Smooth muscle cell (in vitro differentiated cells): ENCODE measurements at regions not wholly inside any gene's neighbourhood (a gene's known extent, or its start where the extent isn't known, plus 50 kb on each side); places are given as distances from the start of the nearest gene placed in this dataset.

Source experiments
- DNase-seq: peaks from one replicate; lab custom pipeline; 2025; ENCODE audit not compliant: unreplicated experiment; lab: John Stamatoyannopoulos, UW
- H2AFZ ChIP-seq: fragments of 200-600 bp; sonication (generic); 2 replicates; pipeline ENCODE4 v1.6.0; 2016; ENCODE audit warnings: antibody characterized with exemption, low read depth, mild to moderate bottlenecking
- H3F3A ChIP-seq: fragments of 200-600 bp; sonication (generic); 2 replicates; pipeline ENCODE4 v1.6.0; 2017; ENCODE audit warnings: antibody characterized with exemption, low read depth
- H3K27ac ChIP-seq: fragments of 200-600 bp; sonication (generic); 2 replicates; pipeline ENCODE4 v1.5.1; 2016; ENCODE audit warnings: low read depth, mild to moderate bottlenecking
- H3K27me3 ChIP-seq: fragments of 200-600 bp; sonication (generic); 2 replicates; pipeline ENCODE4 v1.6.1; 2016; ENCODE audit warnings: low read depth, mild to moderate bottlenecking
- H3K36me3 ChIP-seq: fragments of 200-600 bp; sonication (generic); 2 replicates; pipeline ENCODE4 v1.5.1; 2016; ENCODE audit warnings: low read depth
- H3K4me1 ChIP-seq: fragments of 200-600 bp; sonication (generic); 2 replicates; pipeline ENCODE4 v1.5.1; 2016; ENCODE audit warnings: low read depth
- H3K4me2 ChIP-seq: fragments of 200-600 bp; sonication (generic); 2 replicates; pipeline ENCODE4 v1.6.0; 2016; ENCODE audit warnings: mild to moderate bottlenecking
- H3K4me3 ChIP-seq: fragments of 200-600 bp; sonication (generic); 2 replicates; pipeline ENCODE4 v1.5.1; 2016; ENCODE audit warnings: mild to moderate bottlenecking
- H3K79me2 ChIP-seq: fragments of 200-600 bp; sonication (generic); 2 replicates; pipeline ENCODE4 v1.6.0; 2016; ENCODE audit warnings: low read depth, mild to moderate bottlenecking
- H3K9ac ChIP-seq: fragments of 200-600 bp; sonication (generic); 2 replicates; pipeline ENCODE4 v1.6.0; 2016; ENCODE audit warnings: low read depth
- H3K9me3 ChIP-seq: fragments of 200-600 bp; sonication (generic); replicated peaks from 2 replicates; pipeline ENCODE4 v1.5.1; 2016; ENCODE audit warnings: low read depth
- H4K20me1 ChIP-seq: fragments of 200-600 bp; sonication (generic); 2 replicates; pipeline ENCODE4 v1.6.0; 2016; ENCODE audit warnings: low read depth
- WGBS: methylation state at CpG from one replicate; pipeline ENCODE4 v1.1.7; 2016; ENCODE audit warnings: low lambda C conversion rate; 5-methylcytosine and 5-hydroxymethylcytosine counted together
- TF ChIP-seq, protein P1 (sequence below): fragments of 200-600 bp; sonication (generic); IDR thresholded peaks from 2 replicates; pipeline ENCODE4 v1.5.1; 2017; ENCODE audit warnings: borderline replicate concordance, mild to moderate bottlenecking, antibody characterized with exemption; ENCODE audit not compliant: insufficient read depth, poor library complexity, severe bottlenecking

DNA sequence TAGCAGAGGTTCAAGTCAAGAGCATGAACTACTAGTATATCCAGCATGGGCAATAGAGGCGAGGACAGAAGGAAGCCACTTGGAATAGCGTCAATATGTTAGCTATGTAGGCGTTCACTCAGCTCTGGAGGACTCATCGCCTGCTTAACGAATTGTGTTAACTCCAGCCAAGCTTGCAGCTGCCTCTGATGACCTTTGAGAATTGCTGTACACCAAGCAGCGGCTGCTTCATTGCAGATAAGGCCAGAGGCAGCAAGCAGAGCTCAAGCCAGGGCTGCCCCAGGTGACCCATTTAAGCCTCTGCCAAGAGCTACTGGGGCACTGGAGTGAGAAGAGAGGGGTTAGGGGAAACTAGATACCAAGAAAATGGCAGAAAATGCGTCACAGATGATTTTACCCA is 160.2 kb upstream of the IGFBP7 start:
- no peaks in the 10 kb centered on the region for H3F3A ChIP-seq
- DNase-seq, result no peak
- TF ChIP-seq, protein P1, sequence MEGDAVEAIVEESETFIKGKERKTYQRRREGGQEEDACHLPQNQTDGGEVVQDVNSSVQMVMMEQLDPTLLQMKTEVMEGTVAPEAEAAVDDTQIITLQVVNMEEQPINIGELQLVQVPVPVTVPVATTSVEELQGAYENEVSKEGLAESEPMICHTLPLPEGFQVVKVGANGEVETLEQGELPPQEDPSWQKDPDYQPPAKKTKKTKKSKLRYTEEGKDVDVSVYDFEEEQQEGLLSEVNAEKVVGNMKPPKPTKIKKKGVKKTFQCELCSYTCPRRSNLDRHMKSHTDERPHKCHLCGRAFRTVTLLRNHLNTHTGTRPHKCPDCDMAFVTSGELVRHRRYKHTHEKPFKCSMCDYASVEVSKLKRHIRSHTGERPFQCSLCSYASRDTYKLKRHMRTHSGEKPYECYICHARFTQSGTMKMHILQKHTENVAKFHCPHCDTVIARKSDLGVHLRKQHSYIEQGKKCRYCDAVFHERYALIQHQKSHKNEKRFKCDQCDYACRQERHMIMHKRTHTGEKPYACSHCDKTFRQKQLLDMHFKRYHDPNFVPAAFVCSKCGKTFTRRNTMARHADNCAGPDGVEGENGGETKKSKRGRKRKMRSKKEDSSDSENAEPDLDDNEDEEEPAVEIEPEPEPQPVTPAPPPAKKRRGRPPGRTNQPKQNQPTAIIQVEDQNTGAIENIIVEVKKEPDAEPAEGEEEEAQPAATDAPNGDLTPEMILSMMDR, result no peak
- H3K4me3 ChIP-seq, result no peak overlapping the region
- H3K27me3 ChIP-seq, result no peaks in the 10 kb centered on the region
- no peaks in the 10 kb centered on the region for H4K20me1 ChIP-seq
- H3K36me3 ChIP-seq, result no peaks in the 10 kb centered on the region
- no peak overlapping the region for H3K27ac ChIP-seq
- H3K4me2 ChIP-seq, result no peak overlapping the region
- 43% methylated on average over 7 of the region's 7 CpGs for WGBS
- no peaks in the 10 kb centered on the region for H3K79me2 ChIP-seq
- no peak overlapping the region for H2AFZ ChIP-seq
- H3K9me3 ChIP-seq, result no peaks in the 10 kb centered on the region
- no peaks in the 10 kb centered on the region for H3K4me1 ChIP-seq
- H3K9ac ChIP-seq, result no peak overlapping the region

DNA sequence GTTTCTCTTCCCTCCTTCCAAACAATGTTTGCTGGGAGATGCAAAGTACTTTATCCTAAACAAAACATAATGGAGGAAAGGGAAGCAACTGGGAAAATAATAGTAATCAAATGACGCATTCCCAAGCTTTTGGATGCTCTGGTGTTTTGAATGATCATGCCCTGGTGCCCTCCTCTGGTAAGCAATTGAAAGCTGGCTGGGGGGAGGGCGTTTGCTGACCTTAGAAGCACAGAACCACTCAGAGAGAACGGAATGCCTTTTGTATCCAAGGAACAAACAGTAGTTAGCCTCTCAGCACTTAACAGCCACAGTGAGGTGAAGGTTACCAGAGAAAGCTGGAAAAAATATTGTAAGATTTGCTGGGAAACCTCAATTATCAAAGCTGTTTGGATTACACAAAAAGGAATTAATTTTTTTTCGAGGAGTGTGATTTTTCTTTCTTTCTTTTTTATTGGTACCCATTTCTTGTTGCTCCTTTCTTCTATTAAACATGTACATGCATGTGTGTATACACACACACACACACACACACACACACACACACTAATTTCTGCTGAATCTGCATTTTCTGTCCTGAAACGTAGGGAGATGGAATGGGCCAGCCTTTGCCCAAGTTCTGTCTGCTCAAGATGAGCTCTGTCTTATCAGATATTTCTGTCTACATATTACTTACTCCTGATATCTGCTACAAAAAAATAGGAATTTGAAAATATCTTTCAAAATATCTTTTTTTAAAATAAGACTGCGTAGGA is 155.8 kb upstream of the IGFBP7 start:
- Histone ChIP-seq H3K36me3 (no peaks in the 10 kb centered on the region), H3K79me2 (no peaks in the 10 kb centered on the region), H3K9ac (no peak overlapping the region), H4K20me1 (no peaks in the 10 kb centered on the region), H3K27me3 (no peaks in the 10 kb centered on the region), H3K4me3 (no peak overlapping the region), H3F3A (no peaks in the 10 kb centered on the region), H3K9me3 (no peaks in the 10 kb centered on the region), H2AFZ (no peak overlapping the region), H3K4me1 (no peaks in the 10 kb centered on the region), H3K4me2 (no peak overlapping the region), H3K27ac (no peak overlapping the region)
- WGBS, result 62% methylated on average over 6 of the region's 6 CpGs
- TF ChIP-seq, protein P1, result no peak
- DNase-seq, result no peak

DNA sequence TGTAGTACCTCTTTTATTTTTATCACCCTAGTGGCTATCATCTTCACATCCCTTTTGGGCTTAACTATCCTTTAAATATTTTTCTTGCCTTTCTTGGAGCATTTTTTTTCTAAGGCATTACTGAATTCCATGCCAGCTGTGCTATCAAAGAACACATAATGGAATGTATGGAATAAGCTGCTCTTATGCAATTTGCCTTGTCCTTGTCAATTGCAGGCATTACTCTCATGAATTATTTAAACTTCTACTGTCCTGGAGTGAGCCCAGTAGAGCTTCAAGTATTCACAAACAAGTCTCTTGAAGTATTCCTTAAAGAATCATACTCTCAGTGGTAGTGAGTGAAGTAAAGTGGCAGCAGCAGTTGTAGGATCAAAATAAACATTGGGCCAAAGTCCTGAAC is 144.6 kb upstream of the IGFBP7 start:
- no peak overlapping the region for H2AFZ ChIP-seq
- H3K9ac ChIP-seq, result no peak overlapping the region
- no peaks in the 10 kb centered on the region for H3K9me3 ChIP-seq
- no peaks in the 10 kb centered on the region for H3K36me3 ChIP-seq
- DNase-seq, result no peak
- no peak overlapping the region for H3K4me3 ChIP-seq
- H3K4me2 ChIP-seq, result no peak overlapping the region
- no peaks in the 10 kb centered on the region for H3K4me1 ChIP-seq
- no peaks in the 10 kb centered on the region for H4K20me1 ChIP-seq
- no peak overlapping the region for H3K27ac ChIP-seq
- no peaks in the 10 kb centered on the region for H3K79me2 ChIP-seq
- TF ChIP-seq, protein P1, result no peak
- no peaks in the 10 kb centered on the region for H3K27me3 ChIP-seq
- no peaks in the 10 kb centered on the region for H3F3A ChIP-seq

DNA sequence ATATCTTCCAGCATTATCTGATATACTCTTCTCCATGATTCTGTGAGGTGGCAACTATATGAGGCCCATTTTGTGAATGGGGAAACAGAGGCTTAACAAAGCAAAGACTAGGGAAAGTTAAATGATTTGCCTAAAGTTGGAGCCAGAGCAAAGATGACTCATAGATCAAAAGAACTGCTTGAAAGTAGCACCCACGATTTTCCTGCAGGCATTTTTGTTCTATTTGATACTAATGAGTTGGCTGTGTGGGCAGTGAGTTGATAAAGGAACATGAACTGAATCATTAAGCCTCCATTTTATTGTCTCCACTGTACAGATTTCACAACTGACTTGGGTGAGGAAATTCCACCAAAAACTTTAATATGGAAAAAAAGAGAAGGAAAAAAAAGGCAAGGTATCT is 138.9 kb upstream of the IGFBP7 start:
- Histone ChIP-seq H3K4me2 (peak overlapping the region; percentile 62), H3K4me3 (no peak overlapping the region), H3F3A (peaks cover 5% of the 10 kb centered on the region), H3K36me3 (no peaks in the 10 kb centered on the region), H3K4me1 (no peaks in the 10 kb centered on the region), H3K27ac (no peak overlapping the region), H4K20me1 (no peaks in the 10 kb centered on the region), H2AFZ (peak overlapping the region; percentile 42), H3K9me3 (no peaks in the 10 kb centered on the region), H3K9ac (no peak overlapping the region), H3K79me2 (no peaks in the 10 kb centered on the region), H3K27me3 (no peaks in the 10 kb centered on the region)
- WGBS, result 11% methylated on average over 1 of the region's 1 CpG
- TF ChIP-seq, protein P1, result no peak
- DNase-seq, result no peak
